ENCODE measurements at regions not wholly inside any gene's neighbourhood (a gene's known extent, or its start where the extent isn't known, plus 50 kb on each side); places are given as distances from the start of the nearest gene placed in this dataset.
A peak's percentile ranks its signal among the peaks of the same experiment; 100 is the strongest.

GRCh38 chr12:105740369-105740768 lies 398.4 kb downstream of the NUAK1 start:
- WGBS, result 49% methylated on average over 2 of the region's 2 CpGs

GRCh38 chr12:105740970-105741725 lies 397.6 kb downstream of the NUAK1 start:
- Histone ChIP-seq H3K79me1 (replicated peaks; ENCODE audit: low read length, poor library complexity, severe bottlenecking) (no peaks in the 10 kb centered on the region), H2BK12ac (ENCODE audit: low read length in 2 of 2) (no peak overlapping the region), H2AK5ac (ENCODE audit: low read length, severe bottlenecking) (no peak overlapping the region), H3K14ac (ENCODE audit: low read length in 2 of 2) (no peak overlapping the region), H3K9ac (ENCODE audit: low read length) (no peak overlapping the region), H3K4ac (ENCODE audit: low read depth in 1 of 2, low read length in 2 of 2) (no peak overlapping the region), H4K8ac (ENCODE audit: low read length) (no peak overlapping the region), H3K4me1 (ENCODE audit: control insufficient read depth, insufficient read depth, low read depth, low read length) (peaks cover 2% of the 10 kb centered on the region), H3K4me3 (ENCODE audit: insufficient read depth in 1 of 2, low read depth in 1 of 2, low read length in 2 of 2) (no peak overlapping the region), H3K9me3 (ENCODE audit: control insufficient read depth, low read length) (no peaks in the 10 kb centered on the region), H2BK5ac (ENCODE audit: low read depth, low read length, poor library complexity, severe bottlenecking) (no peak overlapping the region), H2BK120ac (ENCODE audit: low read depth, low read length) (no peak overlapping the region), H3K27me3 (ENCODE audit: control insufficient read depth in 1 of 2, insufficient read depth in 1 of 2, low read length in 2 of 2) (peaks cover 0 to 76% of the 10 kb centered on the region in 2 experiments), H3K18ac (ENCODE audit: low read depth in 1 of 2, low read length in 2 of 2) (no peak overlapping the region), H3K27ac (ENCODE audit: low read length, poor library complexity, severe bottlenecking) (no peak overlapping the region), H4K91ac (ENCODE audit: low read length) (no peak overlapping the region), H3K23ac (ENCODE audit: low read length in 2 of 2) (no peak overlapping the region), H3K36me3 (ENCODE audit: control insufficient read depth in 1 of 2, insufficient read depth in 2 of 2, low read depth in 1 of 2, low read length in 2 of 2) (no peaks in the 10 kb centered on the region), H2BK15ac (ENCODE audit: low read depth, poor library complexity, severe bottlenecking) (no peak overlapping the region), H3K4me2 (ENCODE audit: low read length, poor library complexity, severe bottlenecking) (no peak overlapping the region), H2AFZ (ENCODE audit: low read depth, low read length) (no peak overlapping the region)
- DNase-seq, result peak; percentile 5
- 83% methylated on average over 8 of the region's 9 CpGs for WGBS

More at GRCh38 chr12:105740369-105740768, 398.4 kb downstream of the NUAK1 start:
- Histone ChIP-seq H2BK120ac (ENCODE audit: low read depth, low read length) (no peak overlapping the region), H3K18ac (ENCODE audit: low read depth in 1 of 2, low read length in 2 of 2) (no peak overlapping the region), H3K14ac (ENCODE audit: low read length in 2 of 2) (no peak overlapping the region), H2BK15ac (ENCODE audit: low read depth, poor library complexity, severe bottlenecking) (no peak overlapping the region), H3K4me1 (ENCODE audit: control insufficient read depth, insufficient read depth, low read depth, low read length) (peaks cover 3% of the 10 kb centered on the region), H2BK5ac (ENCODE audit: low read depth, low read length, poor library complexity, severe bottlenecking) (no peak overlapping the region), H3K27me3 (ENCODE audit: control insufficient read depth in 1 of 2, insufficient read depth in 1 of 2, low read length in 2 of 2) (peaks cover 0 to 75% of the 10 kb centered on the region in 2 experiments), H3K4ac (ENCODE audit: low read depth in 1 of 2, low read length in 2 of 2) (no peak overlapping the region), H3K23ac (ENCODE audit: low read length in 2 of 2) (no peak overlapping the region), H3K4me2 (ENCODE audit: low read length, poor library complexity, severe bottlenecking) (no peak overlapping the region), H2BK12ac (ENCODE audit: low read length in 2 of 2) (no peak overlapping the region), H4K91ac (ENCODE audit: low read length) (no peak overlapping the region), H3K79me1 (replicated peaks; ENCODE audit: low read length, poor library complexity, severe bottlenecking) (no peaks in the 10 kb centered on the region), H4K8ac (ENCODE audit: low read length) (no peak overlapping the region), H2AK5ac (ENCODE audit: low read length, severe bottlenecking) (no peak overlapping the region), H3K4me3 (ENCODE audit: insufficient read depth in 1 of 2, low read depth in 1 of 2, low read length in 2 of 2) (no peak overlapping the region), H2AFZ (ENCODE audit: low read depth, low read length) (no peak overlapping the region), H3K9me3 (ENCODE audit: control insufficient read depth, low read length) (no peaks in the 10 kb centered on the region), H3K9ac (ENCODE audit: low read length) (no peak overlapping the region), H3K36me3 (ENCODE audit: control insufficient read depth in 1 of 2, insufficient read depth in 2 of 2, low read depth in 1 of 2, low read length in 2 of 2) (no peaks in the 10 kb centered on the region), H3K27ac (ENCODE audit: low read length, poor library complexity, severe bottlenecking) (no peak overlapping the region)
- no peak for DNase-seq

GRCh38 chr12:105741786-105742566 lies 396.8 kb downstream of the NUAK1 start:
- Histone ChIP-seq H4K91ac (ENCODE audit: low read length) (no peak overlapping the region), H3K27me3 (ENCODE audit: control insufficient read depth in 1 of 2, insufficient read depth in 1 of 2, low read length in 2 of 2) (peaks cover 0 to 75% of the 10 kb centered on the region in 2 experiments), H2BK120ac (ENCODE audit: low read depth, low read length) (no peak overlapping the region), H3K9ac (ENCODE audit: low read length) (peak overlapping the region; percentile 17), H2AFZ (ENCODE audit: low read depth, low read length) (no peak overlapping the region), H3K4ac (ENCODE audit: low read depth in 1 of 2, low read length in 2 of 2) (no peak overlapping the region), H2BK15ac (ENCODE audit: low read depth, poor library complexity, severe bottlenecking) (peak overlapping the region; percentile 34), H3K9me3 (ENCODE audit: control insufficient read depth, low read length) (no peaks in the 10 kb centered on the region), H3K4me2 (ENCODE audit: low read length, poor library complexity, severe bottlenecking) (no peak overlapping the region), H3K27ac (ENCODE audit: low read length, poor library complexity, severe bottlenecking) (no peak overlapping the region), H3K4me3 (ENCODE audit: insufficient read depth in 1 of 2, low read depth in 1 of 2, low read length in 2 of 2) (peak overlapping the region in 1 of 2 experiments; percentile 5), H3K18ac (ENCODE audit: low read depth in 1 of 2, low read length in 2 of 2) (no peak overlapping the region), H3K23ac (ENCODE audit: low read length in 2 of 2) (no peak overlapping the region), H2BK5ac (ENCODE audit: low read depth, low read length, poor library complexity, severe bottlenecking) (no peak overlapping the region), H2BK12ac (ENCODE audit: low read length in 2 of 2) (no peak overlapping the region), H3K79me1 (replicated peaks; ENCODE audit: low read length, poor library complexity, severe bottlenecking) (no peaks in the 10 kb centered on the region), H4K8ac (ENCODE audit: low read length) (no peak overlapping the region), H2AK5ac (ENCODE audit: low read length, severe bottlenecking) (no peak overlapping the region), H3K14ac (ENCODE audit: low read length in 2 of 2) (no peak overlapping the region), H3K36me3 (ENCODE audit: control insufficient read depth in 1 of 2, insufficient read depth in 2 of 2, low read depth in 1 of 2, low read length in 2 of 2) (no peaks in the 10 kb centered on the region), H3K4me1 (ENCODE audit: control insufficient read depth, insufficient read depth, low read depth, low read length) (peaks cover 2% of the 10 kb centered on the region)
- DNase-seq, result peak; percentile 72
- 82% methylated on average over 9 of the region's 9 CpGs for WGBS

GRCh38 chr12:105742567-105742874 lies 396.2 kb downstream of the NUAK1 start:
- Histone ChIP-seq H2BK15ac (ENCODE audit: low read depth, poor library complexity, severe bottlenecking) (peak overlapping the region; percentile 34), H3K4me2 (ENCODE audit: low read length, poor library complexity, severe bottlenecking) (no peak overlapping the region), H3K9ac (ENCODE audit: low read length) (no peak overlapping the region), H3K4ac (ENCODE audit: low read depth in 1 of 2, low read length in 2 of 2) (no peak overlapping the region), H3K4me1 (ENCODE audit: control insufficient read depth, insufficient read depth, low read depth, low read length) (peaks cover 2% of the 10 kb centered on the region), H4K91ac (ENCODE audit: low read length) (no peak overlapping the region), H3K14ac (ENCODE audit: low read length in 2 of 2) (no peak overlapping the region), H3K27me3 (ENCODE audit: control insufficient read depth in 1 of 2, insufficient read depth in 1 of 2, low read length in 2 of 2) (peaks cover 0 to 75% of the 10 kb centered on the region in 2 experiments), H2BK5ac (ENCODE audit: low read depth, low read length, poor library complexity, severe bottlenecking) (no peak overlapping the region), H2AFZ (ENCODE audit: low read depth, low read length) (no peak overlapping the region), H3K79me1 (replicated peaks; ENCODE audit: low read length, poor library complexity, severe bottlenecking) (no peaks in the 10 kb centered on the region), H2BK12ac (ENCODE audit: low read length in 2 of 2) (no peak overlapping the region), H2AK5ac (ENCODE audit: low read length, severe bottlenecking) (no peak overlapping the region), H3K18ac (ENCODE audit: low read depth in 1 of 2, low read length in 2 of 2) (no peak overlapping the region), H3K27ac (ENCODE audit: low read length, poor library complexity, severe bottlenecking) (no peak overlapping the region), H3K4me3 (ENCODE audit: insufficient read depth in 1 of 2, low read depth in 1 of 2, low read length in 2 of 2) (no peak overlapping the region), H2BK120ac (ENCODE audit: low read depth, low read length) (no peak overlapping the region), H3K23ac (ENCODE audit: low read length in 2 of 2) (no peak overlapping the region), H3K36me3 (ENCODE audit: control insufficient read depth in 1 of 2, insufficient read depth in 2 of 2, low read depth in 1 of 2, low read length in 2 of 2) (no peaks in the 10 kb centered on the region), H4K8ac (ENCODE audit: low read length) (no peak overlapping the region), H3K9me3 (ENCODE audit: control insufficient read depth, low read length) (no peaks in the 10 kb centered on the region)
- 100% methylated on average over 3 of the region's 3 CpGs for WGBS
- no peak for DNase-seq

All from mesenchymal stem cell (in vitro differentiated cells and primary cell).